Fibroblast of mammary gland (primary cell): ENCODE measurements at regions not wholly inside any gene's neighbourhood (a gene's known extent, or its start where the extent isn't known, plus 50 kb on each side); places are given as distances from the start of the nearest gene placed in this dataset.

ENCODE experiments used
- DNase-seq: peaks from one replicate; pipeline ENCODE4 v3.0.0-alpha.2; 2010; ENCODE audit warnings: low read depth
- H3K4me3 ChIP-seq: 2 replicates; pipeline ENCODE4 v1.5.1; 2011; ENCODE audit warnings: low read depth, mild to moderate bottlenecking, low read length, moderate library complexity; ENCODE audit not compliant: control insufficient read depth
- CTCF ChIP-seq: conservative IDR thresholded peaks from 2 replicates; pipeline ENCODE4 v1.5.1; 2011; ENCODE audit warnings: low read depth, low read length, inconsistent platforms; ENCODE audit not compliant: control insufficient read depth, insufficient read depth

GRCh38 chr4:80124246-80125211 lies 51.5 kb upstream of the ANTXR2 start:
- TF ChIP-seq CTCF, result no peak
- DNase-seq, result no peak
- H3K4me3 ChIP-seq, result no peak overlapping the region
